Fibroblast of villous mesenchyme (primary cell): ENCODE measurements at regions not wholly inside any gene's neighbourhood (a gene's known extent, or its start where the extent isn't known, plus 50 kb on each side); places are given as distances from the start of the nearest gene placed in this dataset.

Experiments
- DNase-seq: peaks from one replicate; pipeline ENCODE4 v3.0.0-alpha.2; 2010; ENCODE audit warnings: low read depth
- H3K4me3 ChIP-seq: 2 replicates; pipeline ENCODE4 v1.5.1; 2011; ENCODE audit warnings: low read depth, mild to moderate bottlenecking, low read length
- TF ChIP-seq, protein P1 (sequence below): IDR thresholded peaks from 2 replicates; pipeline ENCODE4 v1.5.1; 2012; ENCODE audit warnings: low read depth, mild to moderate bottlenecking, low read length; ENCODE audit not compliant: insufficient read depth

DNA sequence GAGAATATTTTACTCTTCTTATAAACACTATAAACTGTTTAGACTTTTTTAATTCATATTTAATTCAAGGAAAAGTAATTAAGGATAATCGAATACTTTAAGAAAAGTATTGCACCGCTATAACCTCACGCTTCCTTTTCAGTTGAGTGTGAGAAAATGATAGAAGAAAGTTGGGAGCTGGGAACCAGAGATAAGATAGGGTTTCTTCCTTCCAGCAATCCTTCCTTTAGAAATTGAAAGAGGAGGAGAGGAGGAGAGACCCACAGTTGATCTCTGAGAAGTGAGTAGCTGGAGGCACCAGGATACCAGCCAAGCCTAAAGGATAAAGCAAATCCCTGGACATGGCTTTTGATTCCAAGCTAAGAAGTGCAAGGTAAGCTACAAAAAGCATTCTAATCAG is 242.3 kb upstream of the NOCT start:
- TF ChIP-seq, protein P1, sequence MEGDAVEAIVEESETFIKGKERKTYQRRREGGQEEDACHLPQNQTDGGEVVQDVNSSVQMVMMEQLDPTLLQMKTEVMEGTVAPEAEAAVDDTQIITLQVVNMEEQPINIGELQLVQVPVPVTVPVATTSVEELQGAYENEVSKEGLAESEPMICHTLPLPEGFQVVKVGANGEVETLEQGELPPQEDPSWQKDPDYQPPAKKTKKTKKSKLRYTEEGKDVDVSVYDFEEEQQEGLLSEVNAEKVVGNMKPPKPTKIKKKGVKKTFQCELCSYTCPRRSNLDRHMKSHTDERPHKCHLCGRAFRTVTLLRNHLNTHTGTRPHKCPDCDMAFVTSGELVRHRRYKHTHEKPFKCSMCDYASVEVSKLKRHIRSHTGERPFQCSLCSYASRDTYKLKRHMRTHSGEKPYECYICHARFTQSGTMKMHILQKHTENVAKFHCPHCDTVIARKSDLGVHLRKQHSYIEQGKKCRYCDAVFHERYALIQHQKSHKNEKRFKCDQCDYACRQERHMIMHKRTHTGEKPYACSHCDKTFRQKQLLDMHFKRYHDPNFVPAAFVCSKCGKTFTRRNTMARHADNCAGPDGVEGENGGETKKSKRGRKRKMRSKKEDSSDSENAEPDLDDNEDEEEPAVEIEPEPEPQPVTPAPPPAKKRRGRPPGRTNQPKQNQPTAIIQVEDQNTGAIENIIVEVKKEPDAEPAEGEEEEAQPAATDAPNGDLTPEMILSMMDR = no peak
- no peak for DNase-seq
- H3K4me3 ChIP-seq = no peak overlapping the region

DNA sequence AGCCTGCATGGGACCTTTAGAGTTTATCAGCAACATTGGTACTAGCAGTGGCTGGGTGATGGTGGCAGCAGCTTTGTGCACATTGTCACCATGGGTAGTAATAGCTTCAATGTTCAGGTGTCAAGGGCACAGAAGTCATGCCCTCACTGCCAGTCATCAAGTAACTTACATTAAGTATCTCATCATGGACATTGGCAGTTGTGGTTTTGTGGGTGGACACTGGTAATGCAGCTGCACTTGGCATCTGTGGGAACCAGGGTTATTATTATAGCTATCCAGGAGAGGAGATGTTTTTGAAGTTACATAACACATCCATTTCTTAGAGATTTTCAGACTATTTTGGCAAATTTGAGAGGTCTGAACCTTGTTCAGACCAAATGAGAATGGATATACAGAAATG is 243.2 kb upstream of the NOCT start:
- TF ChIP-seq, protein P1 = no peak
- DNase-seq = no peak
- H3K4me3 ChIP-seq = no peak overlapping the region

DNA sequence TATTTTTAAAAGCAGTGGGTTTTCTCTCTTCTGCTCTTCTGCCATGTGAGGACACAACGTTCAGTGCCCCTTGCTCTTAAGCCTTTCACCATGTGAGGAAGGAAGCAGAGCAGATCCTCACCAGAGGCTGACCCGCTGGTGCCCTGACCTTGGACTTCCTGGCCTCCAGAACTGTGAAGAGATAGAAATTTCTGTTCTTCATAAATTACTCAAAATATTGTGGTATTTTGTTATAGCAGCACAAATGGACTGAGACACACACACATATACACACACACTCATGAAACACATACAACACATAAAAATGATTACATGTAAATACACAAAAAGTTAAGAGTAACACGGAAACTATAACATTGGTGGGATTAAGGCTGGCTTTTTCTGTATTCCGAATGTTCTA is 244.8 kb upstream of the NOCT start:
- DNase-seq = no peak
- TF ChIP-seq, protein P1 = no peak
- no peak overlapping the region for H3K4me3 ChIP-seq

DNA sequence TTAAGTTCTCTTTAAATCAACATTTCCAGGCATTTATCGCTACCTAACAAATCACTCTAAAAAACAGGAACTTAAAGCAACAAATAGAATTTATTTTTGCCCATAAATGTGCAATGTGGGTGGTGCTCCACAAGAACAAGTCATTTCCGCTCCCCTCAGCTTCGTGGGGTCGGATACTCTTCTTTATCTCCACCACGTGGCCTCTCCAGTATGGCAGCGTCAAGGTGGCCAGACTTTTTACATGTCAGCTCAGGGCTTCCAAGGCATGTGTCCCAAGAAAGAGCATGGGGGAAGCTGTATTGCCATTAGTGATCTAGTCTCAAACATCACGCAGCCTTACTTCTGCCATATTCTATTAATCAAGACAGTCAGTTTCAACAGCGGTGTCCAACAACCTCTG is 249.2 kb upstream of the NOCT start:
- DNase-seq = no peak
- no peak overlapping the region for H3K4me3 ChIP-seq
- TF ChIP-seq, protein P1 = no peak

DNA sequence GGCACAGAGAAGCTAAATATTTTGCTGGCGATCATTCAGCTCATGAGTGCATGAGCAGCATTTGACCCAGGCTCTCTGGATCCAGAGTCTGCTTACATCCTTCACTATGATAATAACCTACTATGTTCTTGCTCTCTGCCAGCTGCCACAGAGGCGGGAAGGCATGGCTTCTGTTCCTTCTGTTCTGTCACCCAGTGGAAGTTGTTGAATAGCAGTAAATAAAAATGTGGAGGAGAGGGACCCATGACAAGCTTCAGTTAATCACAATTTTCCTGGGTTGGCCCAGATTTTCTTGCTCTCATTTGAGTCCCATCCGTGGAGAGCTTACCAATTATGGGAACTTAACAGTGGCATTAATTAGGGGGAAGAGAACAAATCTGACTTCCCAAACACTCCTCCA is 250.1 kb upstream of the NOCT start:
- no peak overlapping the region for H3K4me3 ChIP-seq
- no peak for DNase-seq
- TF ChIP-seq, protein P1 = no peak

DNA sequence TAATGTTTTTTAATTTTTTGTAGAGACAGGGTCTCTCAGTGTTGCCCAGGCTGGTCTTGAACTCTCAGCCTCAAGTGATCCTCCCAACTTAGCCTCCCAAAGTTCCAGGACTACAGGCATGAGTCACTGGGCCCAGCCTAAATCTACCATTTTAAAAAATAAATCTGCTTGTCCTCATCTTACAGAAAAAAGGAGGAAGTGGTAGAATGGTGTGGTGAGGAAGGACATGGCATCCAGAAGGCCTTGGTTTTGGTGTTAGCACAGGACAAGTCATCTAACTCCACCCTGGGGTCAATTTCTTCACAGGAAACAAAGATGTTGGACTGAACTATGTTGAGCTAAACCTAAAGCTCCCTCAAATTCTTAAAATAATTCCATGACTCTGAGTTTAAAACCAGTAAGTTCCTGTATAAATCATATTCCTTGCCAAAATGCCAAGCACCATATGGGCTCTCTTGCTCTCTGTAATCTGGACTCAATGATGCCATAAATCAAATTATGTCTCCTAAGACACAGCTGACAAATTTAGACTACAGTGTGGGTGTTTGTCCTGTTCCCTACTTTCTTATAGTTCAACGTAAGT is 253.9 kb upstream of the NOCT start:
- TF ChIP-seq, protein P1 = no peak
- DNase-seq = peak; percentile 2
- no peak overlapping the region for H3K4me3 ChIP-seq

DNA sequence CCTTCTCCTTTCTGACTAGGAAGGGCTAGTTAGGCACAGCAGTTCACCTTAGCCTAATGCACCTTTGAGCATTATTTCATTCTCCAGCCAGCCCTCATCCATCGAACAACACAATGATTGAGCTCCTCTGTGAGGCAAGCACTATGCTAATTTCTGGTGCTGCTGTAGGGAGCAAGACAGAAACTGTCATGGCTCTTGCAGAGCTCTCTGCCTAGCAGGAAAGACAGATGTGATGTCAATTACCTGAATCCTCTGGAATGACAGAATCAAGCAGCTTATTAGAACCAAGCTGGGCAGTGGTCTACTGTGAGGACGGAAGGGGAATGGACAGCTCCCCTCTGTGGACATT is 256.1 kb upstream of the NOCT start:
- TF ChIP-seq, protein P1 = no peak
- DNase-seq = no peak
- H3K4me3 ChIP-seq = no peak overlapping the region
